ENCODE measurements at regions not wholly inside any gene's neighbourhood (a gene's known extent, or its start where the extent isn't known, plus 50 kb on each side); places are given as distances from the start of the nearest gene placed in this dataset.

DNA sequence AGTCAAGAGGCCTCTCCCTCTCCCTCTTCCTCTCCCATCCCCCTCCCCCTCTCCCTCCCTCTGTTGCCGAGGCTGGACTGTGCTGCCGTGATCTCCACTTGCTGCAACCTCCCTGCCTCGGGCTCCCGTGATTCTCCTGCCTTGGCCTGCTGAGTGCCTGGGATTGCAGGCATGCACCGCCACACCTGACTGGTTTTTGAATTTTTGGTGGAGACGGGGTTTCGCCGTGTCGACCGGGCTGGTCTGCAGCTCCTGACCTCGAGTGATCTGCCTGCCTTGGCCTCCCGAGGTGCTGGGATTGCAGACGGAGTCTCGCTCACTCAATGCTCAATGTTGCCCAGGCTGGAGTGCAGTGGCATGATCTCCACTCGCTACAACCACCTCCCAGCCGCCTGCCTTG lies 165.1 kb downstream of the CENPC start:
- Histone ChIP-seq H3K27me3 (ENCODE audit: control insufficient read depth, insufficient read depth, low read length) (no peaks in the 10 kb centered on the region), H3K36me3 (ENCODE audit: control insufficient read depth, insufficient read depth, low read length) (no peaks in the 10 kb centered on the region), H3K4me1 (ENCODE audit: control insufficient read depth, insufficient read depth, low read length) (no peaks in the 10 kb centered on the region), H3K9me3 (ENCODE audit: control insufficient read depth, insufficient read depth, low read depth, low read length) (no peaks in the 10 kb centered on the region), H3K4me3 (ENCODE audit: low read depth in 2 of 2, low read length in 2 of 2) (no peak overlapping the region), H3K27ac (ENCODE audit: low read length) (no peak overlapping the region)
- DNase-seq (ENCODE audit: low read depth, low spot score) = no peak
- TF ChIP-seq POLR2AphosphoS5 (IDR thresholded peaks at IDR 0.05; ENCODE audit: low read depth, low read length) (no peak), SIN3A (IDR thresholded peaks at IDR 0.05; ENCODE audit: borderline replicate concordance, insufficient read depth, low read depth, low read length) (no peak), TCF7L2 (IDR thresholded peaks at IDR 0.05; ENCODE audit: low read depth, low read length) (no peak)
- TF ChIP-seq, protein P1, sequence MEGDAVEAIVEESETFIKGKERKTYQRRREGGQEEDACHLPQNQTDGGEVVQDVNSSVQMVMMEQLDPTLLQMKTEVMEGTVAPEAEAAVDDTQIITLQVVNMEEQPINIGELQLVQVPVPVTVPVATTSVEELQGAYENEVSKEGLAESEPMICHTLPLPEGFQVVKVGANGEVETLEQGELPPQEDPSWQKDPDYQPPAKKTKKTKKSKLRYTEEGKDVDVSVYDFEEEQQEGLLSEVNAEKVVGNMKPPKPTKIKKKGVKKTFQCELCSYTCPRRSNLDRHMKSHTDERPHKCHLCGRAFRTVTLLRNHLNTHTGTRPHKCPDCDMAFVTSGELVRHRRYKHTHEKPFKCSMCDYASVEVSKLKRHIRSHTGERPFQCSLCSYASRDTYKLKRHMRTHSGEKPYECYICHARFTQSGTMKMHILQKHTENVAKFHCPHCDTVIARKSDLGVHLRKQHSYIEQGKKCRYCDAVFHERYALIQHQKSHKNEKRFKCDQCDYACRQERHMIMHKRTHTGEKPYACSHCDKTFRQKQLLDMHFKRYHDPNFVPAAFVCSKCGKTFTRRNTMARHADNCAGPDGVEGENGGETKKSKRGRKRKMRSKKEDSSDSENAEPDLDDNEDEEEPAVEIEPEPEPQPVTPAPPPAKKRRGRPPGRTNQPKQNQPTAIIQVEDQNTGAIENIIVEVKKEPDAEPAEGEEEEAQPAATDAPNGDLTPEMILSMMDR (IDR thresholded peaks at IDR 0.05) = no peak
- TF ChIP-seq, protein P2, sequence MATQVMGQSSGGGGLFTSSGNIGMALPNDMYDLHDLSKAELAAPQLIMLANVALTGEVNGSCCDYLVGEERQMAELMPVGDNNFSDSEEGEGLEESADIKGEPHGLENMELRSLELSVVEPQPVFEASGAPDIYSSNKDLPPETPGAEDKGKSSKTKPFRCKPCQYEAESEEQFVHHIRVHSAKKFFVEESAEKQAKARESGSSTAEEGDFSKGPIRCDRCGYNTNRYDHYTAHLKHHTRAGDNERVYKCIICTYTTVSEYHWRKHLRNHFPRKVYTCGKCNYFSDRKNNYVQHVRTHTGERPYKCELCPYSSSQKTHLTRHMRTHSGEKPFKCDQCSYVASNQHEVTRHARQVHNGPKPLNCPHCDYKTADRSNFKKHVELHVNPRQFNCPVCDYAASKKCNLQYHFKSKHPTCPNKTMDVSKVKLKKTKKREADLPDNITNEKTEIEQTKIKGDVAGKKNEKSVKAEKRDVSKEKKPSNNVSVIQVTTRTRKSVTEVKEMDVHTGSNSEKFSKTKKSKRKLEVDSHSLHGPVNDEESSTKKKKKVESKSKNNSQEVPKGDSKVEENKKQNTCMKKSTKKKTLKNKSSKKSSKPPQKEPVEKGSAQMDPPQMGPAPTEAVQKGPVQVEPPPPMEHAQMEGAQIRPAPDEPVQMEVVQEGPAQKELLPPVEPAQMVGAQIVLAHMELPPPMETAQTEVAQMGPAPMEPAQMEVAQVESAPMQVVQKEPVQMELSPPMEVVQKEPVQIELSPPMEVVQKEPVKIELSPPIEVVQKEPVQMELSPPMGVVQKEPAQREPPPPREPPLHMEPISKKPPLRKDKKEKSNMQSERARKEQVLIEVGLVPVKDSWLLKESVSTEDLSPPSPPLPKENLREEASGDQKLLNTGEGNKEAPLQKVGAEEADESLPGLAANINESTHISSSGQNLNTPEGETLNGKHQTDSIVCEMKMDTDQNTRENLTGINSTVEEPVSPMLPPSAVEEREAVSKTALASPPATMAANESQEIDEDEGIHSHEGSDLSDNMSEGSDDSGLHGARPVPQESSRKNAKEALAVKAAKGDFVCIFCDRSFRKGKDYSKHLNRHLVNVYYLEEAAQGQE (IDR thresholded peaks at IDR 0.05; ENCODE audit: insufficient read depth in 1 of 2, low read depth in 2 of 2, low read length in 1 of 2) = no peak
- intact Hi-C loops (cut with micrococcal nuclease; ENCODE audit: unreplicated experiment) (no loop called here), in situ Hi-C loops (cut with HindIII; ENCODE audit: low pct_unique_long_range_greater_than_20kb, low sequenced_read_pairs) (no loop called here)
- ATAC-seq = no peak
- BruUV-seq (replicated peaks) = no TSS peak
- POLR2A ChIA-PET = no interaction called here
- CTCF ChIA-PET = no interaction called here

DNA sequence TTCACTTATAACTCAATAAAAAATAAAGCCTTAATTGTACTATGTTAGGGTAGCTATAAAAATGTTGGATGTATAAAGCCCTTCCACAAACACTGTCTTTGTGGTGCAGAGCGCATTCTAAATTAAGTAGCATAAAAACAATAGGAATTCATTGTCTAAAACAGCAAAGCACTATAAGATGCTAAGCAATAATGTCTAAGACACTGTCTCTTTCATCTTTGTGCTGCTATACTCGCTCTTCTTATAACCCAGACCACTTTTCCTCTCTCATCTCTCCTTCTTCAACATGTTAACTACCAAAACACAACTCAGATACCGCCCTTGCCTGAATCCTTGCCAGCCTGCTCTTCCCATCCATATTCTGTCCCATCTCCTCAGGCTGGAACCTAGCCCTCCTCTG lies 170.0 kb downstream of the CENPC start:
- no peak overlapping the region for H3K27ac ChIP-seq (ENCODE audit: low read length)
- no TSS peak for BruUV-seq (replicated peaks)
- H3K9me3 ChIP-seq (ENCODE audit: control insufficient read depth, insufficient read depth, low read depth, low read length) = no peaks in the 10 kb centered on the region
- H3K36me3 ChIP-seq (ENCODE audit: control insufficient read depth, insufficient read depth, low read length) = no peaks in the 10 kb centered on the region
- intact Hi-C loops (cut with micrococcal nuclease; ENCODE audit: unreplicated experiment) = no loop called here
- no peaks in the 10 kb centered on the region for H3K4me1 ChIP-seq (ENCODE audit: control insufficient read depth, insufficient read depth, low read length)
- DNase-seq (ENCODE audit: low read depth, low spot score) (no peak), ATAC-seq (no peak)
- H3K4me3 ChIP-seq (ENCODE audit: low read depth in 2 of 2, low read length in 2 of 2) = no peak overlapping the region
- TF ChIP-seq SIN3A (IDR thresholded peaks at IDR 0.05; ENCODE audit: borderline replicate concordance, insufficient read depth, low read depth, low read length) = no peak
- TF ChIP-seq, protein P1 (IDR thresholded peaks at IDR 0.05) = no peak
- TF ChIP-seq POLR2AphosphoS5 (IDR thresholded peaks at IDR 0.05; ENCODE audit: low read depth, low read length) = no peak
- TF ChIP-seq, protein P2 (IDR thresholded peaks at IDR 0.05; ENCODE audit: insufficient read depth in 1 of 2, low read depth in 2 of 2, low read length in 1 of 2) = no peak
- no peak for TF ChIP-seq TCF7L2 (IDR thresholded peaks at IDR 0.05; ENCODE audit: low read depth, low read length)
- in situ Hi-C loops (cut with HindIII; ENCODE audit: low pct_unique_long_range_greater_than_20kb, low sequenced_read_pairs) = no loop called here
- POLR2A ChIA-PET = no interaction called here
- H3K27me3 ChIP-seq (ENCODE audit: control insufficient read depth, insufficient read depth, low read length) = no peaks in the 10 kb centered on the region
- CTCF ChIA-PET = no interaction called here

Measured in Panc1 (cell line).